ENCODE measurements at regions not wholly inside any gene's neighbourhood (a gene's known extent, or its start where the extent isn't known, plus 50 kb on each side); places are given as distances from the start of the nearest gene placed in this dataset.
"Not testable (repeated sequence)": the region's sequence is repeated elsewhere in the genome, so short reads cannot be mapped to it uniquely, and the experiment has no call there.

DNA sequence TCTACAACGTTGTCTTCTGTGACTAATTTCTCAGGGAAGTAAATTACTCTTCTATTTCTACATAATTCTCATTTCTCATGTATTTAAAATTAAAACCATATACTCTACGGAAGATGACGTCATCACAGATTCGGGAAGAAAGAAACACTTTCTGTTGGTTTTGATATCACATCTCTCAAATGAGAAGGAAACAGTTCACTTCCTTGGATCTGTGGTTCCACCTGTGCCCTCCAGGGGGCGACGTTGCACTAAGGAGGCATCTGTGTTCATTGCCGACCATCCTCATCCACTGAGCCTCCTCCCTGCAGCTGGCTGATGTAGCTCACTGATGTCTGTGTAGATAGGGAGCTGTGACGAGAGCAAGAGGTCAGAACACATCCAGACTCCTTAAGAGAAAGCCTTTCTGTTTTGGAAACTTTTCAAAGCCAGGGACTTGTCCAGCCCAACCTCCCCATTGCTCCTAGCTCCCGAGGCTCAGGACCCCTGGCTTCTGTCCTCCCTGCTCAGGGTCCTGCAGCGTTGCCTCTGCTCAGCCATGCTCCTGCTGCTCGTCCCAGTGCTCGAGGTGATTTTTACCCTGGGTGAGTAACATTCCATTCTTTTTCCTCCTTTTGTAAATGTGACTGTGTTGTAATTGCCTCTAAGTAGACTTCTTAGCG, 172.7 kb upstream of the OR4E1 start:
- peak; percentile 28 for DNase-seq (ENCODE audit: low spot score)

DNA sequence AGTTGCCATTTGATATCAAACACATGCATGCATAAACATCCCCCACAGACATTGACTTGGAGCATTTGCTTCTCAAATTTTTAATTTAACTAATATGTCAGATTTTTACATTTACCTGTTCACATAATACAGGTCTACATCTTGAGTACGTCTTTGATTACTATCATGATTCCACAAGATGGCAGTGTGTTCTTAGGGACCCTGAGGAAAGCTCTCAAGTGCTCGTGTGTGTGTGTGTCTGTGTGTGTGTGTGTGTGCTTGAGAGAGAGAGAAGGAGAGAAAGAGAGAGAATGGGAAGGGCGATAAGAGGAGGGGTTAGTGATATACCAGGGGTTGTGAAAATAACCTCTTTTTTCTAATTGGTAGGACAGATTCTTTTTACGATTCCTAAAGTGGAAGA, 167.1 kb upstream of the OR4E1 start:
- DNase-seq (ENCODE audit: low spot score) = peak; percentile 36

- DNase-seq (ENCODE audit: low spot score) = no peak
Measured at GRCh38 chr14:21833836-21834235, 160.2 kb upstream of the OR4E1 start.

- DNase-seq (ENCODE audit: low spot score) = no peak
Measured at GRCh38 chr14:21825845-21826244, 152.2 kb upstream of the OR4E1 start.

GRCh38 chr14:21825149-21825743, 151.6 kb upstream of the OR4E1 start:
- DNase-seq (ENCODE audit: low spot score) = peak; percentile 48

- no peak for DNase-seq (ENCODE audit: low spot score)
Measured at GRCh38 chr14:21822109-21822508, 148.5 kb upstream of the OR4E1 start.

GRCh38 chr14:21820631-21821030, 147.0 kb upstream of the OR4E1 start:
- DNase-seq (ENCODE audit: low spot score) = no peak

- DNase-seq (ENCODE audit: low spot score) = peak; percentile 11
Measured at GRCh38 chr14:21819891-21820290, 146.3 kb upstream of the OR4E1 start.

DNA sequence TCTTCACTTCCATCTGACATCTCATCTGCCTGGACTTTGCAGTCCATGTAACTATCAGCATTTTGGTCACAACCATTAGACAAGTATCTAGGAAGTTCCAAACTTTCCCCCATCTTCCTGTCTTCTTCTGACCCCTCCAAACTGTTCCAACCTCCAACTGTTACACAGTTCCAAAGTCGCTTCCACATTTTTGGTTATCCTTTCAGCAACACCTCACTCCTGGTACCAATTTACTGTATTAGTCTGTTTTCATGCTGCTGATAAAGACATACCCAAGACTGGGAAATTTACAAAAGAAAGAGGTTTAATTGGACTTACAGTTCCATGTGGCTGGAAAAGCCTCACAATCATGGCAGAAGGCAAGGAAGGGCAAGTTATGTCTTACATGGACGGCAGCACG, 143.4 kb upstream of the OR4E1 start:
- DNase-seq (ENCODE audit: low spot score) = not testable (repeated sequence)

GRCh38 chr14:21807975-21808374, 134.4 kb upstream of the OR4E1 start:
- DNase-seq (ENCODE audit: low spot score) = no peak

GRCh38 chr14:21804981-21805380, 131.4 kb upstream of the OR4E1 start:
- no peak for DNase-seq (ENCODE audit: low spot score)

DNA sequence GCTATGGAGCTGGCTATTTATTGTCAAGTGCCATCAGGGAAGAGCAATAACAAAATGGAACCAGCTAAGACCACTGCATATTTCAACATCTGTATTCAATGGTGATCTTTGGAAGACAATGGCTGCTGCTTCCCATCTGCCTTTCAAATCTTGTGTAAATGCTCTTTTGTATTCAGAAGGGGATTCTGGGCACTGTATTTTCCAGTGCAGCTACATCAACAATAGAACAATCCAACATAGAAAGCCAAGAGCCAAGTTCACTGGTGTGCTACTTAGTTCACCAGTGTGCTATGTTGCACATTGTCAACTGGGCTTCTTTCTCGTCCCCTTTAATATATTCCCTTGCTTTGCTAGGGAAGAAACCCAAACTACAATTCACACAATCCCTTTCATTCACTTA, 128.8 kb upstream of the OR4E1 start:
- DNase-seq (ENCODE audit: low spot score) = no peak

DNA sequence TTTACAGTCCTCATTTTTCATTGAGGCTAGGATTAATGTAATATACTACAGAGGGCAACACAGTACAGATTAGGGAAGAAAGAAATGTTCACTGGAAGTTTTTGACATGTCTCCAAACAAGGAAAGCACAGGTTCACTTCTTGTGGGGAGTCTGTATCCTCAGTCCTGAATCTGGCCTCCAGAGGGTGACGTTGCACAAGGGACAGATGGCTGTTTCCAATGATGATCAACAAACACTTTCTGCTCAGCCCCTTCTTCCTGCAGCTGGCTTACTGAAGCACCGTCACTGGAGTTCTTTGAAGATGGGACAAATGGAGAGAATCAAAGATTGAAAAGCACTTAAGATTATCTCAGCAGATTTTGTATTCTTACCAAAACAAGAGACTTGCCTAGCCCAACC, 123.3 kb upstream of the OR4E1 start:
- DNase-seq (ENCODE audit: low spot score) = no peak

DNA sequence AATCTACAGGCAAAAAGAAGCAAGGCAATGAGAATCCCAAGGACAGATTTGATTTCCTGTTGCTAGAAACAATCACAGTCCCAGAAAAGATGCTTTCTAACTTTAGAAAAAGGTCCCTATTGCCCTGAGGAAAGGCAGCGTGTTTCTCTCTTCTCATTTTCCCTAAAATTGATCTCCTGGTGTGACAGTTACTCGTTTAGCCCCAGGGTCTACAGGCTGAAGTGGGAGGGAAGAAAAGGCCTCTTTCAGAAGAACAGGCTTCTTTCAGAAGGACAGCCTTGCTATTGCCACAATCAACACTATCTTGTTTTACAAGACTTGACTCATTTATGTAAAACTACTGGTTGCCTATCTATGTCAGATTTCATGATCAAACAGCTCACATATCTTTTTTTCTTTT, 121.8 kb upstream of the OR4E1 start:
- no peak for DNase-seq (ENCODE audit: low spot score)

DNA sequence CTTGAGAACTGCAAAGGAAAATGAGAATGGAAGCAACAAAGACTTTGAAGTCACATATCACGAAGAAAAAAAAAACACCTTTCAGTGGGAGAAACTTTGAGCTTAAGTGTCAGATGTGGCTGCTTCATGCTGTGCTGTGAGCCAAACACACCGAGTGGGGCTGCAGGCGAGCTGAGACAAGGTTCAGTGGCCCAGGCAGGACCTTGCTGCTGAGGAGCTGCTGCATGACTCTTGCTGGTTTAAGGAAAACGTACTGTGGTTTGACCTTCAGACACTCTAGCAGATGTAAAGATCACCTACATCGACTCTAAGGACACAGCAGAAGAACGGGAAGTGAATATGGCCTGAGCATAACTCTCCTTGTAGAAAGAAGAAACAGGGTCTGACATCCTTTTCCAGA, 118.1 kb upstream of the OR4E1 start:
- no peak for DNase-seq (ENCODE audit: low spot score)

DNA sequence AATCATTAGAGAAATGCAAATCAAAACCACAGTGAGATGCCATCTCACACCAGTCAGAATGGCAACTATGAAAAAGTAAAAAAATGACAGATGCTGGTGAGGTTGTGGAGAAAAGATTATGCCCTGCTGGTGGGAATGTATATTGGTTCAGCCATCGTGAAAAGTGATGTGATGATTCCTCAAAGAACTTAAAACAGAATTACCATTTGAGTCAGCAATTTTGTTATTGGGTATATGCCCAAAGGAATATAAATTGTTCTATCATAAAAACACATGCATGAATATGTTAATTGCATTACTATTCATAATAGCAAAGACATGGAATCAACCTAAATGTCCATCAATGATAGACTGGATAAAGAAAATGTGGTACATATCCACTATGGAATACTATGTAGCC, 115.1 kb upstream of the OR4E1 start:
- not testable (repeated sequence) for DNase-seq (ENCODE audit: low spot score)

DNA sequence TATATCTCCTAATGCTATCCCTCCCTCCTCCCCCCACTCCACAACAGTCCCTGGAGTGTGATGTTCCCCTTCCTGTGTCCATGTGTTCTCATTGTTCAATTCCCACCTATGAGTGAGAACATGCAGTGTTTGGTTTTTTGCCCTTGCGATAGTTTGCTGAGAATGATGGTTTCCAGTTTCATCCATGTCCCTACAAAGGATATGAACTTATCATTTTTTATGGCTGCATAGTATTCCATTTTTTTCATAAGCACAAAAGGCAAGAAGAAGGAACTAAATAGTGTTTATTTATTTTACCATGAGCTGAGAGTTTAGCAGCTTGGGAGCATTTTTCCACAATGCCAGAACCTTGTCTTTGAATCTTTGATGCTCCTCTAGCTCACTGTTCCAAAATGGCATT, 113.6 kb upstream of the OR4E1 start:
- not testable (repeated sequence) for DNase-seq (ENCODE audit: low spot score)

- DNase-seq (ENCODE audit: low spot score) = no peak
Measured at GRCh38 chr14:21781543-21781942, 107.9 kb upstream of the OR4E1 start.

- DNase-seq (ENCODE audit: low spot score) = no peak
Measured at GRCh38 chr14:21780429-21781084, 106.9 kb upstream of the OR4E1 start.

GRCh38 chr14:21771671-21772070, 98.1 kb upstream of the OR4E1 start:
- no peak for DNase-seq (ENCODE audit: low spot score)

GRCh38 chr14:21768875-21769257, 95.2 kb upstream of the OR4E1 start:
- DNase-seq (ENCODE audit: low spot score) = no peak

- peak; percentile 52 for DNase-seq (ENCODE audit: low spot score)
Measured at GRCh38 chr14:21768116-21768874, 94.7 kb upstream of the OR4E1 start.

GRCh38 chr14:21760360-21760759, 86.7 kb upstream of the OR4E1 start:
- not testable (repeated sequence) for DNase-seq (ENCODE audit: low spot score)
